Astrocyte (in vitro differentiated cells and primary cell): ENCODE measurements at regions not wholly inside any gene's neighbourhood (a gene's known extent, or its start where the extent isn't known, plus 50 kb on each side); places are given as distances from the start of the nearest gene placed in this dataset.

Source experiments
- DNase-seq: peaks from one replicate; pipeline ENCODE4 v3.0.0-alpha.2; 2010; ENCODE audit warnings: low read depth
- FAIRE-seq: peaks from 2 replicates; lab custom pipeline; 2011; peaks lifted over from hg19 to GRCh38; lab: Jason Lieb, UNC
- H2AFZ ChIP-seq: 2 replicates; pipeline ENCODE4 v1.6.0; 2012; ENCODE audit warnings: low read depth, low read length, inconsistent platforms
- H3K27ac ChIP-seq: 2 replicates; pipeline ENCODE4 v1.5.1; 2011; ENCODE audit warnings: low read depth, low read length, inconsistent platforms
- H3K27me3 ChIP-seq: 2 replicates; pipeline ENCODE4 v1.6.0; 2011; ENCODE audit warnings: low read length, inconsistent platforms; ENCODE audit not compliant: insufficient read depth
- H3K36me3 ChIP-seq: 2 replicates; pipeline ENCODE4 v1.5.1; 2011; ENCODE audit warnings: low read length, inconsistent platforms; ENCODE audit not compliant: insufficient read depth
- H3K4me1 ChIP-seq: 2 replicates; pipeline ENCODE4 v1.5.1; 2011; ENCODE audit warnings: low read length, inconsistent platforms; ENCODE audit not compliant: insufficient read depth
- H3K4me2 ChIP-seq: 2 replicates; pipeline ENCODE4 v1.6.0; 2012; ENCODE audit warnings: low read length, inconsistent platforms
- H3K4me3 ChIP-seq: 2 replicates; pipeline ENCODE4 v1.5.1; 2011; ENCODE audit warnings: low read depth, mild to moderate bottlenecking, low read length, inconsistent platforms; ENCODE audit not compliant: insufficient read depth
- H3K79me2 ChIP-seq: 2 replicates; pipeline ENCODE4 v1.6.0; 2012; ENCODE audit warnings: mild to moderate bottlenecking, low read length, inconsistent platforms; ENCODE audit not compliant: insufficient read depth
- H3K9ac ChIP-seq: 2 replicates; pipeline ENCODE4 v1.6.0; 2012; ENCODE audit warnings: mild to moderate bottlenecking, low read length, inconsistent platforms
- H3K9me3 ChIP-seq: 2 replicates; pipeline ENCODE4 v1.5.1; 2012; ENCODE audit warnings: low read depth, mild to moderate bottlenecking, low read length, inconsistent platforms; ENCODE audit not compliant: insufficient read depth
- H4K20me1 ChIP-seq: 2 replicates; pipeline ENCODE4 v1.6.0; 2012; ENCODE audit warnings: low read length, inconsistent platforms; ENCODE audit not compliant: insufficient read depth
- H3K27ac Mint-ChIP-seq: one replicate; pipeline ENCODE4 v1.8.0; 2021; ENCODE audit warnings: mild to moderate bottlenecking, mixed read lengths; ENCODE audit not compliant: unreplicated experiment
- H3K27me3 Mint-ChIP-seq: one replicate; pipeline ENCODE4 v1.8.0; 2021; ENCODE audit warnings: low read depth, mixed read lengths; ENCODE audit not compliant: unreplicated experiment
- H3K36me3 Mint-ChIP-seq: one replicate; pipeline ENCODE4 v1.8.0; 2021; ENCODE audit warnings: low read depth, mixed read lengths; ENCODE audit not compliant: unreplicated experiment
- H3K4me1 Mint-ChIP-seq: one replicate; pipeline ENCODE4 v1.8.0; 2021; ENCODE audit warnings: low read depth, mixed read lengths; ENCODE audit not compliant: unreplicated experiment
- H3K4me3 Mint-ChIP-seq: one replicate; pipeline ENCODE4 v1.8.0; 2021; ENCODE audit warnings: mild to moderate bottlenecking, moderate library complexity, mixed read lengths; ENCODE audit not compliant: unreplicated experiment
- H3K9me3 Mint-ChIP-seq: one replicate; pipeline ENCODE4 v1.8.0; 2021; ENCODE audit warnings: mild to moderate bottlenecking, mixed read lengths; ENCODE audit not compliant: unreplicated experiment
- CTCF ChIP-seq: IDR thresholded peaks from 2 replicates; pipeline ENCODE4 v1.5.1; 2011; ENCODE audit warnings: low read depth, mild to moderate bottlenecking, inconsistent platforms, low read length, moderate library complexity; ENCODE audit not compliant: insufficient read depth
- EZH2 ChIP-seq: IDR thresholded peaks from 2 replicates; pipeline ENCODE4 v1.6.1; 2012; ENCODE audit warnings: mild to moderate bottlenecking, low read length, inconsistent platforms; ENCODE audit not compliant: insufficient read depth

GRCh38 chr7:53756946-53757345 lies 721.5 kb downstream of the POM121L12 start:
- Mint-ChIP-seq H3K9me3 (no peaks in the 10 kb centered on the region), H3K27me3 (peaks cover 2% of the 10 kb centered on the region), H3K4me1 (no peaks in the 10 kb centered on the region), H3K27ac (no peak overlapping the region), H3K4me3 (no peak overlapping the region), H3K36me3 (no peaks in the 10 kb centered on the region)
- Histone ChIP-seq H3K9ac (no peak overlapping the region), H3K9me3 (peaks cover 4% of the 10 kb centered on the region), H3K36me3 (no peaks in the 10 kb centered on the region), H4K20me1 (no peaks in the 10 kb centered on the region), H3K27ac (no peak overlapping the region), H3K4me1 (no peaks in the 10 kb centered on the region), H2AFZ (no peak overlapping the region), H3K79me2 (no peaks in the 10 kb centered on the region), H3K4me2 (no peak overlapping the region), H3K27me3 (no peaks in the 10 kb centered on the region), H3K4me3 (no peak overlapping the region)
- DNase-seq (no peak), FAIRE-seq (no peak)
- no peak for TF ChIP-seq EZH2
- no peak for TF ChIP-seq CTCF

GRCh38 chr7:53768186-53768585 lies 732.8 kb downstream of the POM121L12 start:
- Histone ChIP-seq H3K79me2 (no peaks in the 10 kb centered on the region), H2AFZ (no peak overlapping the region), H3K4me3 (no peak overlapping the region), H4K20me1 (no peaks in the 10 kb centered on the region), H3K27ac (no peak overlapping the region), H3K9me3 (no peaks in the 10 kb centered on the region), H3K9ac (no peak overlapping the region), H3K27me3 (no peaks in the 10 kb centered on the region), H3K4me1 (no peaks in the 10 kb centered on the region), H3K4me2 (no peak overlapping the region), H3K36me3 (no peaks in the 10 kb centered on the region)
- Mint-ChIP-seq H3K4me1 (peaks cover 2% of the 10 kb centered on the region), H3K27ac (no peak overlapping the region), H3K9me3 (peaks cover 9% of the 10 kb centered on the region), H3K4me3 (no peak overlapping the region), H3K36me3 (no peaks in the 10 kb centered on the region), H3K27me3 (peaks cover 3% of the 10 kb centered on the region)
- no peak for DNase-seq
- no peak for FAIRE-seq
- no peak for TF ChIP-seq EZH2
- no peak for TF ChIP-seq CTCF

- Histone ChIP-seq H3K79me2 (no peaks in the 10 kb centered on the region), H3K4me1 (no peaks in the 10 kb centered on the region), H2AFZ (no peak overlapping the region), H4K20me1 (no peaks in the 10 kb centered on the region), H3K27me3 (no peaks in the 10 kb centered on the region), H3K36me3 (no peaks in the 10 kb centered on the region), H3K4me3 (no peak overlapping the region), H3K27ac (no peak overlapping the region), H3K4me2 (no peak overlapping the region), H3K9me3 (peaks cover 3% of the 10 kb centered on the region), H3K9ac (no peak overlapping the region)
- DNase-seq (no peak), FAIRE-seq (no peak)
- Mint-ChIP-seq H3K9me3 (peaks cover 4% of the 10 kb centered on the region), H3K36me3 (no peaks in the 10 kb centered on the region), H3K27me3 (peaks cover 10% of the 10 kb centered on the region), H3K4me1 (peaks cover 2% of the 10 kb centered on the region), H3K27ac (no peak overlapping the region), H3K4me3 (no peak overlapping the region)
- TF ChIP-seq EZH2 (no peak), CTCF (no peak)
These were observed 736.3 kb downstream of the POM121L12 start for GRCh38 chr7:53771701-53772100.
